SK-N-SH (cell line): ENCODE measurements at regions not wholly inside any gene's neighbourhood (a gene's known extent, or its start where the extent isn't known, plus 50 kb on each side); places are given as distances from the start of the nearest gene placed in this dataset.
A peak's percentile ranks its signal among the peaks of the same experiment; 100 is the strongest.

Source experiments
- CTCF ChIA-PET: fragments of 300-600, 350-600 bp; formaldehyde crosslinking; extraction: SDS; loops from one replicate; lab custom pipeline; 2021; lab: Yijun Ruan, JAX
- POLR2A ChIA-PET: fragments of 350-600 bp; sonication (Branson Sonifier 250); formaldehyde crosslinking; extraction: SDS; loops from one replicate; lab custom pipeline; 2020; ENCODE audit warnings: antibody characterized with exemption, inconsistent platforms; lab: Yijun Ruan, JAX
- DNase-seq: peaks from one replicate; pipeline ENCODE4 v3.0.0; 2012
- H2AFZ ChIP-seq: fragments of 200-600 bp; sonication (generic); 2 replicates; pipeline ENCODE4 v1.8.1; 2016; ENCODE audit warnings: antibody characterized with exemption, mild to moderate bottlenecking, low read depth
- H3F3A ChIP-seq: fragments of 200-600 bp; sonication (generic); replicated peaks from 2 replicates; pipeline ENCODE3; 2016; ENCODE audit warnings: antibody characterized with exemption, mild to moderate bottlenecking; ENCODE audit not compliant: insufficient read depth
- H3K27ac ChIP-seq, 2 experiments: fragments of 200-500 bp in 1 of 2; fragments of 200-600 bp in 1 of 2; sonication (Bioruptor generic) in 1 of 2; sonication (generic), shearing (Covaris generic) in 1 of 2; 2 replicates each; pipeline versions ENCODE4 v1.5.1 to v1.6.1; 2014 to 2016; ENCODE audit warnings: low read depth in 2 of 2, inconsistent platforms in 1 of 2, low read length in 1 of 2, mild to moderate bottlenecking in 1 of 2, mixed read lengths in 1 of 2
- H3K27me3 ChIP-seq: fragments of 200-600 bp; sonication (generic), shearing (Covaris generic); 2 replicates; pipeline ENCODE4 v1.6.1; 2016; ENCODE audit warnings: mixed run types; ENCODE audit not compliant: insufficient read depth
- H3K36me3 ChIP-seq, 2 experiments: fragments of 200-500 bp in 1 of 2; fragments of 200-600 bp in 1 of 2; sonication (Bioruptor generic) in 1 of 2; sonication (generic) in 1 of 2; replicated peaks in 1 of 2; 2 replicates each; pipeline versions ENCODE3 to v1.5.1; 2014 to 2016; ENCODE audit warnings: low read length in 1 of 2, mild to moderate bottlenecking in 1 of 2; ENCODE audit not compliant: insufficient read depth in 2 of 2, control insufficient read depth in 1 of 2
- H3K4me1 ChIP-seq, 2 experiments: fragments of 200-500 bp in 1 of 2; fragments of 200-600 bp in 1 of 2; sonication (Bioruptor generic) in 1 of 2; sonication (generic), shearing (Covaris generic) in 1 of 2; 2 replicates each; pipeline versions ENCODE4 v1.5.1 to v1.6.1; 2014 to 2016; ENCODE audit warnings: low read depth in 1 of 2, low read length in 1 of 2, mixed run types in 1 of 2; ENCODE audit not compliant: insufficient read depth in 2 of 2, control insufficient read depth in 1 of 2
- H3K4me2 ChIP-seq: fragments of 200-600 bp; sonication (generic), shearing (Covaris generic); 2 replicates; pipeline ENCODE4 v1.6.1; 2017; ENCODE audit warnings: mixed run types
- H3K4me3 ChIP-seq, 2 experiments: fragments of 200-500 bp in 1 of 2; fragments of 200-600 bp in 1 of 2; sonication (Bioruptor generic) in 1 of 2; sonication (generic), shearing (Covaris generic) in 1 of 2; 2 replicates each; pipeline versions ENCODE4 v1.5.1 to v1.8.1; 2014 to 2016; ENCODE audit warnings: low read depth in 2 of 2, inconsistent platforms in 1 of 2, low read length in 1 of 2, mild to moderate bottlenecking in 1 of 2, mixed read lengths in 1 of 2, moderate library complexity in 1 of 2
- H3K79me2 ChIP-seq: fragments of 200-600 bp; sonication (generic); 2 replicates; pipeline ENCODE4 v1.8.1; 2017; ENCODE audit warnings: mild to moderate bottlenecking; ENCODE audit not compliant: insufficient read depth
- H3K9ac ChIP-seq: fragments of 200-600 bp; sonication (generic); 2 replicates; pipeline ENCODE4 v1.6.1; 2017; ENCODE audit warnings: mixed run types
- H3K9me2 ChIP-seq: fragments of 200-600 bp; sonication (generic); 2 replicates; pipeline ENCODE4 v1.6.1; 2017; ENCODE audit warnings: mixed run types
- H3K9me3 ChIP-seq: fragments of 200-600 bp; sonication (generic); 2 replicates; pipeline ENCODE4 v1.6.1; 2017; ENCODE audit warnings: mixed run types, mild to moderate bottlenecking, moderate library complexity
- H4K20me1 ChIP-seq: fragments of 200-600 bp; sonication (generic); 2 replicates; pipeline ENCODE4 v1.6.1; 2017; ENCODE audit warnings: mild to moderate bottlenecking, mixed run types; ENCODE audit not compliant: insufficient read depth
- EP300 ChIP-seq, 2 experiments: IDR thresholded peaks; 2 replicates each; pipeline versions ENCODE4 v1.4.0 to v1.6.1; 2012; ENCODE audit warnings: borderline replicate concordance in 1 of 2, low read depth in 1 of 2, low read length in 1 of 2
- IRF3 ChIP-seq: fragments of 150-350 bp; IDR thresholded peaks from 2 replicates; pipeline ENCODE4 v1.6.1; 2016; ENCODE audit warnings: mild to moderate bottlenecking, low read depth, low read length
- MAX ChIP-seq: IDR thresholded peaks from 2 replicates; pipeline ENCODE4 v1.4.0; 2012; ENCODE audit warnings: low read depth
- MEF2A ChIP-seq: IDR thresholded peaks from 2 replicates; pipeline ENCODE4 v1.4.0; 2012; ENCODE audit warnings: low read depth, borderline replicate concordance
- RCOR1 ChIP-seq: fragments of 150-350 bp; IDR thresholded peaks from 2 replicates; pipeline ENCODE4 v1.6.1; 2017; ENCODE audit warnings: antibody characterized with exemption, low read length
- REST ChIP-seq: IDR thresholded peaks from 2 replicates; pipeline ENCODE4 v1.6.1; 2012; ENCODE audit warnings: mild to moderate bottlenecking, low read depth, low read length, moderate library complexity
- USF2 ChIP-seq: fragments of 150-350 bp; IDR thresholded peaks from 2 replicates; pipeline ENCODE4 v1.6.1; 2017; ENCODE audit warnings: antibody characterized with exemption, low read length, low read depth, borderline replicate concordance
- WGBS: methylation state at CpG from one replicate; pipeline ENCODE4 v1.1.6; 2017; ENCODE audit warnings: low lambda C conversion rate; 5-methylcytosine and 5-hydroxymethylcytosine counted together

- no peak for TF ChIP-seq IRF3
- TF ChIP-seq USF2 = no peak
- peak; percentile 75 for TF ChIP-seq MAX
- TF ChIP-seq RCOR1 = no peak
- TF ChIP-seq REST = peak; percentile 21; the same call in 1 of the 2 replicates
These were observed 88.1 kb upstream of the CUX1 start (continued) for GRCh38 chr7:101729241-101729883.

GRCh38 chr7:101731502-101732084 is 85.8 kb upstream of the CUX1 start:
- Histone ChIP-seq H3K4me1 (peaks cover 0 to 12% of the 10 kb centered on the region in 2 experiments; a peak in 1 of 4 replicates), H3K36me3 (no peaks in the 10 kb centered on the region), H3K4me3 (no peak overlapping the region), H3F3A (peaks cover 4% of the 10 kb centered on the region), H3K27ac (no peak overlapping the region), H3K27me3 (no peaks in the 10 kb centered on the region), H3K9me3 (no peaks in the 10 kb centered on the region), H3K4me2 (no peak overlapping the region), H3K79me2 (no peaks in the 10 kb centered on the region), H2AFZ (no peak overlapping the region), H3K9ac (no peak overlapping the region), H4K20me1 (no peaks in the 10 kb centered on the region), H3K9me2 (no peaks in the 10 kb centered on the region)
- ChIA-PET POLR2A (no interaction called here), CTCF (interaction anchor here (1.0 to 4.6 kb wide), 5 partner anchors 8 to 505 kb away, joined by 3 to 31 read pairs (median 3); no protein-coding TSS in a partner anchor)
- TF ChIP-seq MEF2A = no peak
- TF ChIP-seq RCOR1 = peak; percentile 51; the same call in 1 of the 2 replicates
- TF ChIP-seq EP300 (IDR thresholded peaks at IDR 0.05; ENCODE audit: borderline replicate concordance in 1 of 2, low read depth in 1 of 2, low read length in 1 of 2) = peak in 1 of 2 experiments; percentile 44; a peak in 1 of 4 replicates
- 53% methylated on average over 11 of the region's 11 CpGs for WGBS
- no peak for DNase-seq
